ENCODE measurements at regions not wholly inside any gene's neighbourhood (a gene's known extent, or its start where the extent isn't known, plus 50 kb on each side); places are given as distances from the start of the nearest gene placed in this dataset.

GRCh38 chr4:123102897-123103471, 180.6 kb upstream of the NUDT6 start:
- TF ChIP-seq CTCF (IDR thresholded peaks at IDR 0.05) (peak in 2 of 3 experiments; percentile 41 to 70), POLR2A (IDR thresholded peaks at IDR 0.05) (no peak), POLR2AphosphoS5 (IDR thresholded peaks at IDR 0.05; ENCODE audit: insufficient read depth in 1 of 2, low read depth in 1 of 2) (no peak)

Data from vagina (tissue), 2 donors.